Breast epithelium (tissue), 4 donors: ENCODE measurements at regions not wholly inside any gene's neighbourhood (a gene's known extent, or its start where the extent isn't known, plus 50 kb on each side); places are given as distances from the start of the nearest gene placed in this dataset.

Source experiments
- DNase-seq, 2 donors: peaks; one replicate each; pipeline ENCODE4 v3.0.0-alpha.2; 2019; ENCODE audit warnings: low spot score in 2 of 2
- H3K27ac ChIP-seq, 2 donors: fragments of 200-600 bp; sonication (generic) in 1 of 2; one replicate each; pipeline ENCODE4 v1.5.1; 2016 to 2019; ENCODE audit warnings: mild to moderate bottlenecking in 1 of 2
- H3K27me3 ChIP-seq, 2 donors: fragments of 200-600 bp; sonication (generic) in 1 of 2; one replicate each; pipeline versions ENCODE4 v1.5.1 to v1.6.0; 2017 to 2019; ENCODE audit warnings: control low read depth in 1 of 2, mild to moderate bottlenecking in 1 of 2
- H3K36me3 ChIP-seq: fragments of 200-600 bp; one replicate; pipeline ENCODE4 v1.5.1; 2019
- H3K4me1 ChIP-seq, 2 donors: fragments of 200-600 bp; sonication (generic); one replicate each; pipeline ENCODE4 v1.5.1; 2016 to 2019; ENCODE audit warnings: control low read depth in 1 of 2
- H3K4me3 ChIP-seq, 3 donors: fragments of 200-600 bp; sonication (generic); 1 replicate in 2 of 3; 2 replicates in 1 of 3; pipeline ENCODE4 v1.5.1; 2016 to 2019; ENCODE audit warnings: mild to moderate bottlenecking in 3 of 3, moderate library complexity in 2 of 3
- H3K9me3 ChIP-seq, 2 donors: fragments of 200-600 bp; sonication (generic) in 1 of 2; one replicate each; pipeline ENCODE4 v1.5.1; 2016 to 2019; ENCODE audit warnings: control low read depth in 1 of 2
- POLR2A ChIP-seq: fragments of 450-650 bp; IDR thresholded peaks from one replicate; pipeline ENCODE4 v1.6.1; 2016; ENCODE audit warnings: antibody characterized with exemption, mild to moderate bottlenecking, moderate library complexity
- POLR2AphosphoS5 ChIP-seq, 3 donors: sonication (generic); formaldehyde crosslinking; IDR thresholded peaks; one replicate each; pipeline ENCODE4 v1.6.1; 2017; ENCODE audit warnings: antibody characterized with exemption in 3 of 3
- intact Hi-C: fragments of 100-400 bp; cut with DNase I; formaldehyde crosslinking; loops from one replicate; pipeline ENCODE4 v1.15.1; 2023; ENCODE audit warnings: low total_unique reads
- TF ChIP-seq, protein P1 (sequence below), 3 donors: fragments of 450-650 bp; IDR thresholded peaks; one replicate each; pipeline ENCODE4 v1.5.1; 2016 to 2017; ENCODE audit warnings: antibody characterized with exemption in 3 of 3, mild to moderate bottlenecking in 3 of 3, moderate library complexity in 3 of 3

DNA sequence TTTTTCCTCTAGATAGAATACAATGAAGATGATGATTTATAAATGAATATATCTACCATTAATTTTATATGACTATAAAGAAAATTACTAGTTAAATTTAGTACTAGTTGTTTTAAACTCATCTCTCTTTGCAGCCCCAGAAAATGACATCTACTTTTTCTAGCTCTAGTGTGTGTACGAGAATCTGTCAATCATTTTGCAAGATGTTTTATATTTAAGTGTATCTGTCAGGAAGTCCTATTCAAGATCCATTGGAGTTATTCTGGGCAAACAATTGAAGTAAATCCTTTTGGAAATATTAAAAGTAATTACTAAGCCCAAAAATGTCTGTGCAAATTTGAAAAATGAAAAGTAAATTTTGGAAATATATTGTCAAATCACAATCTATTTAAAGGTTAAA is 144.3 kb upstream of the PCDH9 start:
- intact Hi-C loops: no loop called here
- no peak for DNase-seq
- H3K4me3 ChIP-seq: no peak overlapping the region
- H3K9me3 ChIP-seq: no peaks in the 10 kb centered on the region
- H3K27ac ChIP-seq: no peak overlapping the region
- no peaks in the 10 kb centered on the region for H3K36me3 ChIP-seq
- TF ChIP-seq POLR2A: no peak
- no peak for TF ChIP-seq POLR2AphosphoS5 (IDR thresholded peaks at IDR 0.05)
- TF ChIP-seq, protein P1, sequence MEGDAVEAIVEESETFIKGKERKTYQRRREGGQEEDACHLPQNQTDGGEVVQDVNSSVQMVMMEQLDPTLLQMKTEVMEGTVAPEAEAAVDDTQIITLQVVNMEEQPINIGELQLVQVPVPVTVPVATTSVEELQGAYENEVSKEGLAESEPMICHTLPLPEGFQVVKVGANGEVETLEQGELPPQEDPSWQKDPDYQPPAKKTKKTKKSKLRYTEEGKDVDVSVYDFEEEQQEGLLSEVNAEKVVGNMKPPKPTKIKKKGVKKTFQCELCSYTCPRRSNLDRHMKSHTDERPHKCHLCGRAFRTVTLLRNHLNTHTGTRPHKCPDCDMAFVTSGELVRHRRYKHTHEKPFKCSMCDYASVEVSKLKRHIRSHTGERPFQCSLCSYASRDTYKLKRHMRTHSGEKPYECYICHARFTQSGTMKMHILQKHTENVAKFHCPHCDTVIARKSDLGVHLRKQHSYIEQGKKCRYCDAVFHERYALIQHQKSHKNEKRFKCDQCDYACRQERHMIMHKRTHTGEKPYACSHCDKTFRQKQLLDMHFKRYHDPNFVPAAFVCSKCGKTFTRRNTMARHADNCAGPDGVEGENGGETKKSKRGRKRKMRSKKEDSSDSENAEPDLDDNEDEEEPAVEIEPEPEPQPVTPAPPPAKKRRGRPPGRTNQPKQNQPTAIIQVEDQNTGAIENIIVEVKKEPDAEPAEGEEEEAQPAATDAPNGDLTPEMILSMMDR (IDR thresholded peaks at IDR 0.05): no peak
- no peaks in the 10 kb centered on the region for H3K4me1 ChIP-seq
- no peaks in the 10 kb centered on the region for H3K27me3 ChIP-seq

DNA sequence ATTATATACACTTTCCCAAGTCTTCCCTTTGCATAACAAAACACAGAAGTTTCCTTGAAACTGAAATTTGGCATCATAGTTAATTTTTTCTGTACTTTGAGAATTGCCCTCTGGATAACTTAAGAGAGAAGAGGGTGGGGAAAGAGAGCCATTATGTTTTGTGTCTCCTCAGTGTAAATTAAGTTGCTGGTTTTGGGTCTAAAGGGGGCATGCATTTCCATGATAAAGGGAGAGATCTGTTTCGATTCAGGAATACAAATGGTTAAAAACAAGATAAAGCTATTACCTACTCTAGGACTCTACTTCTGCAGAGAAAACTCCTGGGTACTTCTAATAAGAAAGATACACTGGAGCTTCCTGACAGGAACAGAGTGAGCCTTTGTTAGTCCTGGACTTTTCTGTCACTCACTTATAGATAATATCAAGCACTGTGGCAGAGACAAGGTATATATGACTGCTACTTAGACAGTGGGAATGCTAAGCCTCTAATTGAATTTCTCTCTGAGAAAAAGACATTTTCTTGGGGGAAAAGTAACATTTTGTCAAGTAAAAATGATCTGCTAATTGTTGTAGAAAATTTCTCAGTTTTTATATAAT is 142.8 kb upstream of the PCDH9 start:
- no peak for DNase-seq
- Histone ChIP-seq H3K36me3 (no peaks in the 10 kb centered on the region), H3K9me3 (no peaks in the 10 kb centered on the region), H3K27ac (no peak overlapping the region), H3K4me1 (no peaks in the 10 kb centered on the region), H3K4me3 (no peak overlapping the region), H3K27me3 (no peaks in the 10 kb centered on the region)
- TF ChIP-seq POLR2AphosphoS5 (IDR thresholded peaks at IDR 0.05): no peak
- no peak for TF ChIP-seq POLR2A
- TF ChIP-seq, protein P1 (IDR thresholded peaks at IDR 0.05): no peak
- intact Hi-C loops: no loop called here

DNA sequence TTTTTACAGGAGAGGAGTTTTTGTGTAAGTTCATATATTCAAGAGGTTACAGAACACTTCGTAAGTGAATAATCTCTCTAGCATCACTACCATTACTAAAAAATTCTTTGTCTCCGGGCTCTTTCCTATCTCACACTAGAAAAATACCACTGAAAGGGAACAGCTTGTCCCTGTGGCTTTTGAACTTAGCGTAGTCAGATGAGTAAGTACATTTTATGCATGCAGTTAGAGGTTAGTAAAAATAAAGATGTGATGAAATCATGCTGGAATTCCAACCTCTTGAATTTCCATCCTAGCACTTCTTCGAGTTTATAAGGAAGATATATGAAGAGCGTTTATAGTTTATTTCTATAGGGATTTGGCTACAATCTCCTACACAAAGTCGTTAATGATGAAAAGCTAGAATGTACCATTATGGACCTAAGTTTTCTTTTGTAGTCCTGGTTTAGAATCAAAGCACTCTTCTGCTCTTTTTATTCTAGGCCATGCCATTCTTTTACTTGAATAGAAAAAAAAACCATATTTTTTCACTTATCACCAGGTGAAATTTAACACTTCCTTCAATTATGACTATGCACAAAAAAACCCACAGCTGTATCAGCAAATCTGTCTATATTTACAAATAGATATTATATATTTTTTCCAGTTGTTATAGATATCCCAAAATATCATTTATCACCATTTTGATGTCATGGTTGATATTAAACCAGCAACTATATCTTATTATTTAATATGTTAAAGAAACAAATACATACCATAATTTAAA is 139.9 kb upstream of the PCDH9 start:
- intact Hi-C loops: no loop called here
- no peak overlapping the region for H3K27ac ChIP-seq
- no peaks in the 10 kb centered on the region for H3K4me1 ChIP-seq
- H3K9me3 ChIP-seq: no peaks in the 10 kb centered on the region
- TF ChIP-seq POLR2AphosphoS5 (IDR thresholded peaks at IDR 0.05) (no peak), POLR2A (no peak)
- TF ChIP-seq, protein P1 (IDR thresholded peaks at IDR 0.05): no peak
- no peak for DNase-seq
- no peaks in the 10 kb centered on the region for H3K27me3 ChIP-seq
- no peak overlapping the region for H3K4me3 ChIP-seq
- H3K36me3 ChIP-seq: no peaks in the 10 kb centered on the region

DNA sequence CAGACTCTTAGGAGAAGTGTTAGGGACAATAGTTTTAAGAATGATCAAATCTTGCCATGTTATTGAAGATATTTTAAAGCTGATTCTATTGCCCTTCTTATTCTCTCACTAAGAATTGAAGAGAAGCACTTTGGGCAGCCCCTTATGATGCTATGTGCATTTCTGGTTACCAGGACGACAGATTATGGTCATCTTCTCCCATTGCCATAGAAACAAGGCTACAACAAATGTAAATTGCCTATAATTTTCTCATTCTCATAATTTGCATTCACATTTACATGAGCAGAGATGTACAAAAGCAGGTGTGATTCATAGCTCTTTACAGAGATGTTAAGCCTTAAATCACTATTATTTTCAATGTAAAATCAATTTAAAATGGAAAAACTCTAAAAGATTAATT is 137.3 kb upstream of the PCDH9 start:
- no peaks in the 10 kb centered on the region for H3K4me1 ChIP-seq
- H3K36me3 ChIP-seq: no peaks in the 10 kb centered on the region
- H3K4me3 ChIP-seq: no peak overlapping the region
- H3K27ac ChIP-seq: no peak overlapping the region
- intact Hi-C loops: no loop called here
- DNase-seq: no peak
- H3K27me3 ChIP-seq: no peaks in the 10 kb centered on the region
- TF ChIP-seq, protein P1 (IDR thresholded peaks at IDR 0.05): no peak
- no peak for TF ChIP-seq POLR2A
- TF ChIP-seq POLR2AphosphoS5 (IDR thresholded peaks at IDR 0.05): no peak
- H3K9me3 ChIP-seq: no peaks in the 10 kb centered on the region

DNA sequence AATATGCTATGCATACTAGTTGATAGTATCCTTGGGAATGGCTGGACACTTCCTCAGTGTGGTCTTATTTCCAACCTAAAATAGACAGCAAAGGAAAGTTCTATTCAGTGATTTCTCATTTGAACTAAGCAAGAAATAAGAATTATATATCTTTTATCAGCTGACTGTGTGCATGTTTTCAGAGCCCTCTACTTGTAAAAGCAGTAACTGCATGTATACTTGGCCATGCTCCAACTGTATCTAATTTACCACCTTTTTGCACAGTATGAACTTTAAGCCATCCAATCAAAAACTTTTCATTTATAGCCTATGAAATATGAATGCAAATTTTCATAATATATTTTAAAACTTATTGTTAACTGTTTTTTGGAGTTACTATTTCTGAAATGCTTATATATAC is 136.4 kb upstream of the PCDH9 start:
- intact Hi-C loops: no loop called here
- Histone ChIP-seq H3K27me3 (no peaks in the 10 kb centered on the region), H3K4me1 (no peaks in the 10 kb centered on the region), H3K36me3 (no peaks in the 10 kb centered on the region), H3K4me3 (no peak overlapping the region), H3K9me3 (no peaks in the 10 kb centered on the region), H3K27ac (no peak overlapping the region)
- TF ChIP-seq POLR2A (no peak), POLR2AphosphoS5 (IDR thresholded peaks at IDR 0.05) (no peak)
- TF ChIP-seq, protein P1 (IDR thresholded peaks at IDR 0.05): no peak
- DNase-seq: no peak
